ENCODE measurements at regions not wholly inside any gene's neighbourhood (a gene's known extent, or its start where the extent isn't known, plus 50 kb on each side); places are given as distances from the start of the nearest gene placed in this dataset.
"Not testable (repeated sequence)": the region's sequence is repeated elsewhere in the genome, so short reads cannot be mapped to it uniquely, and the experiment has no call there.

DNA sequence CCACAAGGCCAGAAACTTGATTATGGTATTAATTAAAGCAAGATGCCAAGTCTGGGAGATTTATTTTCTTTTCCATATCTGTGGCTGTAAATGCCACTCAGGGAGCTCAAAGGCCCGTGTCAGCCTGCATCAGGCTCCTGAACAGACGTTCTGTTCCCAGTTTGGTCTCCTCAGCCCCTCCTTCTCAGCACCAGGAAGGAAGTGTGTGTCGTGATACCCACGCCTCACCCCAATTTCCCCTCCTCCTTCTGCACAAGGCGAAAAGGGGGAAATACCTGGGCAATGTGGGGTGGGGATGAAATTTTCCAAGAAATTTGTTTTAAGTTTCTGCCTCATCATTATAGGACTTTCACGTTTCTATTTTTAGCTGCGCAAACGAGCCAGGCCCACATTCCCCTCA is 112.0 kb downstream of the SYF2 start:
- TF ChIP-seq, protein P1, sequence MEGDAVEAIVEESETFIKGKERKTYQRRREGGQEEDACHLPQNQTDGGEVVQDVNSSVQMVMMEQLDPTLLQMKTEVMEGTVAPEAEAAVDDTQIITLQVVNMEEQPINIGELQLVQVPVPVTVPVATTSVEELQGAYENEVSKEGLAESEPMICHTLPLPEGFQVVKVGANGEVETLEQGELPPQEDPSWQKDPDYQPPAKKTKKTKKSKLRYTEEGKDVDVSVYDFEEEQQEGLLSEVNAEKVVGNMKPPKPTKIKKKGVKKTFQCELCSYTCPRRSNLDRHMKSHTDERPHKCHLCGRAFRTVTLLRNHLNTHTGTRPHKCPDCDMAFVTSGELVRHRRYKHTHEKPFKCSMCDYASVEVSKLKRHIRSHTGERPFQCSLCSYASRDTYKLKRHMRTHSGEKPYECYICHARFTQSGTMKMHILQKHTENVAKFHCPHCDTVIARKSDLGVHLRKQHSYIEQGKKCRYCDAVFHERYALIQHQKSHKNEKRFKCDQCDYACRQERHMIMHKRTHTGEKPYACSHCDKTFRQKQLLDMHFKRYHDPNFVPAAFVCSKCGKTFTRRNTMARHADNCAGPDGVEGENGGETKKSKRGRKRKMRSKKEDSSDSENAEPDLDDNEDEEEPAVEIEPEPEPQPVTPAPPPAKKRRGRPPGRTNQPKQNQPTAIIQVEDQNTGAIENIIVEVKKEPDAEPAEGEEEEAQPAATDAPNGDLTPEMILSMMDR (IDR thresholded peaks at IDR 0.05): no peak
- no peak for ATAC-seq (ENCODE audit: low FRiP score)
- no peak for DNase-seq (ENCODE audit: low spot score)

DNA sequence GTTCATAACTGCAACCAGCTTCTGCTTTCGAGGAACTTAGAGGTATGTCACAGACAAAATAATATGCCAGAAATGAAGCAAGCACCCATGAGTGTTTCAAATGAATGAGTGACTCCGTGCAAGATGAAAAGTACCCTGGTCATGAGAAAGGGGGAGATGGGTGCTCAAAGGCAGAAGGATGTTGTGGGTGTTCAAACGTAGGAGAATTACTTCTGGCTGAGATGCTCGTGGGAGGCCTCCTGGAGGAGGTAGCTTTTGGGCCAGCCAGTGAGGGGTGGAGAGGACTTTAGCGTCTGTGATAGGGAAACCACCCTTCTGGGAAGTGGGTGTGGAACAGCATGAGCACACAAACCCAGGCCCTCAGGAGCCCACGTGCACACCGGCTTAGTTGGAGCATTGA is 113.8 kb downstream of the SYF2 start:
- ATAC-seq (ENCODE audit: low FRiP score): no peak
- DNase-seq (ENCODE audit: low spot score): no peak
- TF ChIP-seq, protein P1 (IDR thresholded peaks at IDR 0.05): no peak

DNA sequence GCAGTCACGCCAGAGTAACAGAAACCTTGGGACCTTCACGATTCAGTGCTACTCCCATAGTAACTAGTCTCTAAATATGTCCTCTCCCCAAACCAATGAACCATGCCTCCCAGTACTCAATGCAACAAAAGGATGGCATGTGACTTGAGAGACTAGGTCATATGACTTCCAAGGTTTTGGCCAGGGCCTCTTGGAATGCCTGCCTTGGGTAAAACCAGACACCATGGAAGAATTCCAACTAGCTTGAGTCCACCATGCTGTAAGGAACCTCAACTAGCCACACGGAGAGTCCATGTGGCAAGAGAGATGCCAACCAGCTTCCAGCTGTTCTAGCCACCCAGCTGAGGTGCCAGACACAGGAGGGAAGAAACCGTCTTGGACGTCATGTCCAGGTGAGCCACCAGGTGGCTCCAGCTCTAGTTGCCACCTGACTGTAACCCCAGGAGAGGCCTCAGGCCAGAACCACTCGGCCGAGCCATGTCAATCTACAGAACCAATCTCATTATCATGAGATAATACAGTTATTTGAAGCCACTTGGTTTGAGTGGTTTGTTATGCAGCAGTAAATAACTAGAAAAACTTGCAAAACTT is 115.0 kb downstream of the SYF2 start:
- no peak for DNase-seq (ENCODE audit: low spot score)
- TF ChIP-seq, protein P1 (IDR thresholded peaks at IDR 0.05): no peak
- no peak for ATAC-seq (ENCODE audit: low FRiP score)

DNA sequence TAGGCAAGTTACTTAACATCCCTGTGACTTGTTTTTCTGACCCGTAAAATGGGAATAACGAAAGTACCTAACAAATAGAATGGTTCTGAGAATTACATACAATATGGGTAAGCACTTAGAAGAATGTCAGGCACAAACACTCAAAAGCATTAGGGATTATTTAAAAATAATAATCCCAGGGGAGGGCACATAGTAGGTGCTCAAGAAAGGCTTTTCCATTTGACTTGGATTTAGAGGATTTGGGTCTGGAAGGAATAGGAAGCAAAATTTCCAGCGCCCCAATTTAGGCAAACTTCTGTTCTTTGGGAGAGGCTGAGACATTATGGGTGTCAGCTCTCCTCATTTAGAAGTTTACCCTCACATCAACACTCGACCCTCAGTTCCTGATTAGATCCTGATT is 115.5 kb downstream of the SYF2 start:
- TF ChIP-seq, protein P1 (IDR thresholded peaks at IDR 0.05): no peak
- DNase-seq (ENCODE audit: low spot score): no peak
- ATAC-seq (ENCODE audit: low FRiP score): no peak

DNA sequence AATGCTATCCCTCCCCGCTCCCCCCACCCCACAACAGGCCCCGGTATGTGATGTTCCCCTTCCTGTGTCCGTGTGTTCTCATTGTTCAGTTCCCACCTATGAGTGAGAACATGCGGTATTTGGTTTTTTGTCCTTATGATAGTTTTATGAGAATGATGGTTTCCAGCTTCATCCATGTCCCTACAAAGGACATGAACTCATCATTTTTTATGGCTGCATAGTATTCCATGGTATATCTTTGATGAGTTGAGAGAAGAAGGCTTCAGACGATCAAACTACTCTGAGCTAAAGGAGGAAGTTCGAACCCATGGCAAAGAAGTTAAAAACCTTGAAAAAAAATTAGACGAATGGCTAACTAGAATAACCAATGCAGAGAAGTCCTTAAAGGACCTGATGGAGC is 116.2 kb downstream of the SYF2 start:
- DNase-seq (ENCODE audit: low spot score); ATAC-seq (ENCODE audit: low FRiP score): not testable (repeated sequence)

DNA sequence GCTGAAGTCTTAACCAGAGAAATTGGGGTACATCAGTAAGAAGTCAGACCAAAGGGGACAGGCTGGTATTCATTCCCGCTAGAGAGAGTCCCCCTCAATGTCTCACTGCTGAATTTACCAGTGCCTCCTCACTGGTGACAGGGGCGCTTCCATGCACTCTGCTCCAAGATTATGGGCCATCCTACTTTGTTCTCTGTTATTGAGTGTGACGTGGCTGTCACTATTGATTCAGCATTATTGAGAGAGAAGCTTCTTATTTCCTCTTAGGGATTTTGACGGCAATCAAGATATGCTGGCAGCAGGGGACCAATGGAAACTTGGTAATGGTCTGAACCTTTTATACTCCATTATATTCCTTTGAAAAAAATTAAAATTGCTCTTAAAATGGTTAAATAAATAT is 118.6 kb downstream of the SYF2 start:
- ATAC-seq (ENCODE audit: low FRiP score): no peak
- TF ChIP-seq, protein P1 (IDR thresholded peaks at IDR 0.05): no peak

DNA sequence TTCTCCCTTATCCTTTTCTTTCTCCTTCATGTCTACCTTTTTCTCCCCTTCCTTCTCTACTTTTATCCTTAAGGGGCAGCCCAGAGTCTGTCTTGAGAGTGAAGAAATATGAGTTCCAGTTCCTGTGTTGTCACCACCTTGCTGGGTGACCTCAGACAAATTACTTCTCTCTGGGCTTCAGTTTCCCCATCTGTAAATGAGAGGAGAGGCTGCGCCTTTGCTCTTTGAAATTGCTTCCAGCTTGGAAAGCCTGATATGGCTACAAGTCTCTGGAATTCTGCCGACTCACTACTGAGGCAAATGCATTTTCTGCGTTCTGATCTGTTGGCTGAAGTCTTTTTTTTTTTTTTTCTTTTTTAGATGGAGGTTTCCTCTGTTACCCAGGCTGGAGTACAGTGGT is 119.2 kb downstream of the SYF2 start:
- TF ChIP-seq, protein P1 (IDR thresholded peaks at IDR 0.05): no peak
- no peak for ATAC-seq (ENCODE audit: low FRiP score)
- no peak for DNase-seq (ENCODE audit: low spot score)

More for the DNA sequence above, 118.6 kb downstream of the SYF2 start:
- DNase-seq (ENCODE audit: low spot score): no peak

DNA sequence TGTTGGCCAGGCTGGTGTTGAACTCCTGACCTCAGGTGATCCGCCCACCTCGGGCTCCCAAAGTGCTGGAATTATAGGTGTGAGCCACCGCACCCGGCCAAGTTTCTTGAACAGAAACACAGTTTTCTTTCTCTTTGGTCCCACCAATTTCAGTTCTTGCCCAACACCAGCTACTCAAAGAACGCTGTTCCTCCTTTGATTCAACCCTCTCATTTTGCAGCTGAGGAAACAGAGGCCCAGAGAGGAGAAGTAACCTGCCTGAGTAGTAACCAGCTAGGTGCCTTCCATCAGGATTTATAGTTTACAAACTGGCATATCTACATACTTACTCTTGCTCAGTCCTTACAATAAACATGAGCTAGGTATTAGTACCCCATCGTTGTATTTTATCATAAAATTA is 119.9 kb downstream of the SYF2 start:
- DNase-seq (ENCODE audit: low spot score): no peak
- ATAC-seq (ENCODE audit: low FRiP score): no peak
- TF ChIP-seq, protein P1 (IDR thresholded peaks at IDR 0.05): no peak

Measured in omental fat pad (tissue), 3 donors.